ENCODE measurements at regions not wholly inside any gene's neighbourhood (a gene's known extent, or its start where the extent isn't known, plus 50 kb on each side); places are given as distances from the start of the nearest gene placed in this dataset.

- Histone ChIP-seq H3K9me3 (ENCODE audit: control insufficient read depth, insufficient read depth, low read length) (no peaks in the 10 kb centered on the region), H3K79me2 (ENCODE audit: control insufficient read depth, low read length) (no peaks in the 10 kb centered on the region), H3K4me2 (ENCODE audit: low read length) (no peak overlapping the region), H3K4me1 (ENCODE audit: control insufficient read depth, low read length) (no peaks in the 10 kb centered on the region), H3K36me3 (ENCODE audit: control insufficient read depth, low read length) (no peaks in the 10 kb centered on the region), H3K9me2 (replicated peaks; ENCODE audit: control insufficient read depth, low read length) (no peaks in the 10 kb centered on the region), H3K27ac (ENCODE audit: low read depth, low read length) (no peak overlapping the region), H4K20me1 (ENCODE audit: control insufficient read depth, insufficient read depth, low read depth, low read length) (no peaks in the 10 kb centered on the region), H3K4me3 (ENCODE audit: low read length) (no peak overlapping the region), H3F3A (ENCODE audit: control insufficient read depth, insufficient read depth) (no peaks in the 10 kb centered on the region), H3K27me3 (ENCODE audit: control insufficient read depth, low read length) (no peaks in the 10 kb centered on the region)
- no peak for TF ChIP-seq CTCF (IDR thresholded peaks at IDR 0.05; ENCODE audit: low read depth, low read length, poor library complexity, severe bottlenecking)
- no peak for TF ChIP-seq EZH2phosphoT487 (IDR thresholded peaks at IDR 0.05; ENCODE audit: borderline replicate concordance, low read length)
Observed at GRCh38 chr5:87170799-87171198, 96.9 kb upstream of the RASA1 start.

- no peak overlapping the region for H3K4me2 ChIP-seq (ENCODE audit: low read length)
Observed at GRCh38 chr5:87182649-87183048, 85.0 kb upstream of the RASA1 start.

GRCh38 chr5:87183896-87184295 is 83.8 kb upstream of the RASA1 start:
- H3K9me2 ChIP-seq (replicated peaks; ENCODE audit: control insufficient read depth, low read length) = no peaks in the 10 kb centered on the region

More at GRCh38 chr5:87182649-87183048, 85.0 kb upstream of the RASA1 start:
- no peak for TF ChIP-seq EZH2phosphoT487 (IDR thresholded peaks at IDR 0.05; ENCODE audit: borderline replicate concordance, low read length)
- TF ChIP-seq CTCF (IDR thresholded peaks at IDR 0.05; ENCODE audit: low read depth, low read length, poor library complexity, severe bottlenecking) = no peak
- Histone ChIP-seq H3F3A (ENCODE audit: control insufficient read depth, insufficient read depth) (no peaks in the 10 kb centered on the region), H3K27ac (ENCODE audit: low read depth, low read length) (no peak overlapping the region), H3K36me3 (ENCODE audit: control insufficient read depth, low read length) (no peaks in the 10 kb centered on the region), H3K79me2 (ENCODE audit: control insufficient read depth, low read length) (no peaks in the 10 kb centered on the region), H3K4me3 (ENCODE audit: low read length) (no peak overlapping the region), H4K20me1 (ENCODE audit: control insufficient read depth, insufficient read depth, low read depth, low read length) (no peaks in the 10 kb centered on the region), H3K4me1 (ENCODE audit: control insufficient read depth, low read length) (no peaks in the 10 kb centered on the region), H3K9me3 (ENCODE audit: control insufficient read depth, insufficient read depth, low read length) (no peaks in the 10 kb centered on the region), H3K27me3 (ENCODE audit: control insufficient read depth, low read length) (no peaks in the 10 kb centered on the region), H3K9me2 (replicated peaks; ENCODE audit: control insufficient read depth, low read length) (no peaks in the 10 kb centered on the region)

More at GRCh38 chr5:87183896-87184295, 83.8 kb upstream of the RASA1 start:
- H3K4me2 ChIP-seq (ENCODE audit: low read length) = no peak overlapping the region
- H3K36me3 ChIP-seq (ENCODE audit: control insufficient read depth, low read length) = no peaks in the 10 kb centered on the region
- no peaks in the 10 kb centered on the region for H3K79me2 ChIP-seq (ENCODE audit: control insufficient read depth, low read length)
- H3K27me3 ChIP-seq (ENCODE audit: control insufficient read depth, low read length) = no peaks in the 10 kb centered on the region
- H3K27ac ChIP-seq (ENCODE audit: low read depth, low read length) = no peak overlapping the region
- no peaks in the 10 kb centered on the region for H3F3A ChIP-seq (ENCODE audit: control insufficient read depth, insufficient read depth)
- H3K9me3 ChIP-seq (ENCODE audit: control insufficient read depth, insufficient read depth, low read length) = no peaks in the 10 kb centered on the region
- H3K4me3 ChIP-seq (ENCODE audit: low read length) = no peak overlapping the region
- TF ChIP-seq CTCF (IDR thresholded peaks at IDR 0.05; ENCODE audit: low read depth, low read length, poor library complexity, severe bottlenecking) (no peak), EZH2phosphoT487 (IDR thresholded peaks at IDR 0.05; ENCODE audit: borderline replicate concordance, low read length) (no peak)
- H3K4me1 ChIP-seq (ENCODE audit: control insufficient read depth, low read length) = no peaks in the 10 kb centered on the region
- H4K20me1 ChIP-seq (ENCODE audit: control insufficient read depth, insufficient read depth, low read depth, low read length) = no peaks in the 10 kb centered on the region
